Esophagus squamous epithelium (tissue), 4 donors: ENCODE measurements at regions not wholly inside any gene's neighbourhood (a gene's known extent, or its start where the extent isn't known, plus 50 kb on each side); places are given as distances from the start of the nearest gene placed in this dataset.

Experiments used
- POLR2A ChIP-seq, 4 donors: fragments of 450-650 bp; IDR thresholded peaks; one replicate each; pipeline ENCODE4 v1.6.1; 2017; ENCODE audit warnings: antibody characterized with exemption in 4 of 4, mild to moderate bottlenecking in 4 of 4, moderate library complexity in 3 of 4
- TF ChIP-seq, protein P1 (sequence below), 6 experiments: fragments of 450-650 bp in 4 of 6; fragments of 200-600 bp in 2 of 6; sonication (generic) in 2 of 6; IDR thresholded peaks; one replicate each; pipeline ENCODE4 v1.5.1; 2016 to 2019; ENCODE audit warnings: antibody characterized with exemption in 6 of 6, mild to moderate bottlenecking in 4 of 6, moderate library complexity in 4 of 6

DNA sequence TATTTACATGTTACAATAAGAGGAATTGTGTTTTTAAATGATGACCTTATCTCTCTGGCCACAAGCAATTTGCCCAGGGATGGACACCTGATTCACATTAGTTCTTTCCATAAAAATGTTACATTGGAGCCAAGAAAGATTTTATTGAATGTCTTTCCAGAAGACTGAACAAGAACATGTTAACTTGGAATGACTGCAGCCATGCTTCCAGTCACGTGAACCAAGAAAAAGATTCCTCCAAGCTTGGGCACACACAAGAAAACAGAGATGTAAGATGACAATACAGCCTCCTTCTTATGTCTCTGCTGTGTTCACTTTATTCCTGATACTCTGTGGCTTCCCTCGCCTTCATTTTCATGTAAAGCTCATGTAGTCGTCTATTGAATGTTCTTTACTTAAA, 737.6 kb downstream of the TRIML1 start:
- TF ChIP-seq, protein P1, sequence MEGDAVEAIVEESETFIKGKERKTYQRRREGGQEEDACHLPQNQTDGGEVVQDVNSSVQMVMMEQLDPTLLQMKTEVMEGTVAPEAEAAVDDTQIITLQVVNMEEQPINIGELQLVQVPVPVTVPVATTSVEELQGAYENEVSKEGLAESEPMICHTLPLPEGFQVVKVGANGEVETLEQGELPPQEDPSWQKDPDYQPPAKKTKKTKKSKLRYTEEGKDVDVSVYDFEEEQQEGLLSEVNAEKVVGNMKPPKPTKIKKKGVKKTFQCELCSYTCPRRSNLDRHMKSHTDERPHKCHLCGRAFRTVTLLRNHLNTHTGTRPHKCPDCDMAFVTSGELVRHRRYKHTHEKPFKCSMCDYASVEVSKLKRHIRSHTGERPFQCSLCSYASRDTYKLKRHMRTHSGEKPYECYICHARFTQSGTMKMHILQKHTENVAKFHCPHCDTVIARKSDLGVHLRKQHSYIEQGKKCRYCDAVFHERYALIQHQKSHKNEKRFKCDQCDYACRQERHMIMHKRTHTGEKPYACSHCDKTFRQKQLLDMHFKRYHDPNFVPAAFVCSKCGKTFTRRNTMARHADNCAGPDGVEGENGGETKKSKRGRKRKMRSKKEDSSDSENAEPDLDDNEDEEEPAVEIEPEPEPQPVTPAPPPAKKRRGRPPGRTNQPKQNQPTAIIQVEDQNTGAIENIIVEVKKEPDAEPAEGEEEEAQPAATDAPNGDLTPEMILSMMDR (IDR thresholded peaks at IDR 0.05), result no peak
- TF ChIP-seq POLR2A (IDR thresholded peaks at IDR 0.05), result no peak
